GOT3 (cell line): ENCODE measurements at regions not wholly inside any gene's neighbourhood (a gene's known extent, or its start where the extent isn't known, plus 50 kb on each side); places are given as distances from the start of the nearest gene placed in this dataset.

ENCODE experiments used
- DNase-seq: peaks from one replicate; lab custom pipeline; 2025; ENCODE audit warnings: mixed read lengths; lab: John Stamatoyannopoulos, UW

DNA sequence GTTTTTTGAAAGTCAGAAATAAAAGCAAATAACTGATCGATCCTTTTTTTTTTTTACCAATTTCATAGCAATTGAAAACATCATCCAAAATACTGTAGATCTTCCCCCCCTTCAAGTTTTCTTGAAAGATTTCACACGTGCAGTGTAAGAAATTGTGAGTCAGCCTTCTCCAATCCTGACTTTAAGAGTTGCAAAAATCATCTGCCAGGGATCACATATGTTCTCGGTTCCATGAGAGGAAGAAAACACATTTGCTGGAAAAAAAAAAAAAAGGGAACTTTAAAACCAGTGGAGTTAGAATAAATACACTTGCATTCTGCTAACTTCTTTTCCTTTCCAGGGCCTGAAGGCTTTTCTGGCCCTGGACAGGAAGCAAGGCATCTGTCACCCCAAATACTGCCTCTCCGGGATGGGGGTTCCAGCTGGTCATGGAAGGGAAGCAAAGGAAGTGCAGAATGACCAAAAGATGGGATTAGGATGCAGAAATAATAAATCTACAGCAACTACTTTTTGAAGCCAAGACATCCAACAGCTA lies 198.4 kb upstream of the KIAA1217 start:
- DNase-seq = no peak

DNA sequence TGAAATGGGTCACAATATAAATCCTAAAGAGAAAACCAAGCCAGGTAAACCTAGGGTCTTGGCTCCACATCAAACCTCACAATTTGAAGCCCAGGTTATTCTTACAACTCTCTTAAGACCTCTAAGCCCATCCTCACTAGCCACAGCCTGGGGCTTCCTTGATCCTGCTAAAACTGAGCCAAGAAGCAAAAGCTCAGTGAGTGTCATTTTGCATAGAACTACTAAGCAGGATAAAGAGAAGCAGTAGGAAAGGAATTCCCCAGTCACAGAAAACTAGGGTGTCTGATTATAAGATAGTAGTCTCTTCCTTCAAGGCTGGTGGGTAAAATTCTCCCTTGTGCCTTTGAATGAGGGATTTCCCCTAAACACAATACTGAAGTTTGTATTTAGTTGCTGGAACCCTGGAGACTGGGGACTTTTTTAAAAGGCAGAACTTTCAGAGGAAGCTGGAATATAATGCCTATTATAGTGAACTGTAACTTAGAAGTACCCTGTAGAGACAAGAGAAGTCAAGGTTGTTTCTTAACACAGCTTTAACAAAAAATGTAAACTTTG lies 196.6 kb upstream of the KIAA1217 start:
- no peak for DNase-seq

DNA sequence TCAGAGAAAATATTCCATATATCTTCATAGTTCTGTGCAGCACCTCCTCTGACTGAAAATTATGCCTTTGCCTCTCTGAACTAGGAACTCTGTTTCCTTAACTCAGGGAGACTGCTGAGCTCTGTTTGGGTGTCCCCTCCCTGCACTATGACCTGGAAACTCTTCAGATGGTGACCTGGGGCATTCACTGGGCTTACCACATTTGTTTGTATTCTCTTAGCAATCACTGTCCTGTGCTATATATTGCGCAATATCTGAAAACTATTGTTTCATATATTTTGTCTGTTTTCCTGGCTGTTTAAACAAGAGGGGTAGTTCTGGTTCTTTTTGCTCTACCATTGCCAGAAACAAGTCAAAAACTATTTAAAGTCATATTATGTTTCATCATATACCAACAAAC lies 181.8 kb upstream of the KIAA1217 start:
- no peak for DNase-seq

DNA sequence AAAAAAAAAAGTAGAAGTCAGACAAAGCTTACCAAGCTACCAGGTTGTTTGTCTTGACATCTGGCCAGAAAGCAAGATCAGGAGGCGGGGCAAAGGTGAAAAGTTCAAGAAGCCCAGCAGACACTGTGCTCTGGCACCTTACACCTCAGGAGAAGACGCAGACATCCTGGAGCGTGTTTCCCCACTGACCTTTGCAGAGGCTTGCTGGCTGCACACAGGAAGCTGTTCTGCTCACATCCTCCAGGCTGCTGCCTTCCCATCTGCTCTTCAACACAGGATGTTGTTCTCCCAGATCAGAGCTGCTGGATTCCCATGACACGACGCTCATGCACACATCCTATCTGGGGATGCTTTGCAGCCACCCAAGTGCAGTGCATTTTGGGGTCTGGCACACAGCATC lies 174.4 kb upstream of the KIAA1217 start:
- DNase-seq = no peak

DNA sequence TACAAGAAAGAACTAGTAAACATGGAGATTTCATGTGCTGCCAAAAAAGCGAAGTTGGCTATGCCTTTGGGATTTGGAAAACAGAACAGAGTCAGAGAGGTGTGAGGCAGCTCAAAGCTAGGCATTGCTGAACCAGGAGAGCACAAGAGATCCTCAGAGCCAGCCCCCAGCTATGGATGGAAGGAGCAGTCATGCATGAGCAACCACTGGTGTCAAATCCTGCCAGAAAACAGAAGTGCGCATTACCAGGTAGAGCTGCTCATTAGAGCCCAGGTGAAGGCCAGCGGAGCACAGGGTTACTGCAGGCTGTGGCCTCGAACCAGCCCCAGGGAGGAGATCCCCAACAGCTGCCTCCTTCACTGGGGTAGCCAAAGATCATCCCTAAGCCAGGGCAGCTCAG lies 173.2 kb upstream of the KIAA1217 start:
- DNase-seq = no peak

DNA sequence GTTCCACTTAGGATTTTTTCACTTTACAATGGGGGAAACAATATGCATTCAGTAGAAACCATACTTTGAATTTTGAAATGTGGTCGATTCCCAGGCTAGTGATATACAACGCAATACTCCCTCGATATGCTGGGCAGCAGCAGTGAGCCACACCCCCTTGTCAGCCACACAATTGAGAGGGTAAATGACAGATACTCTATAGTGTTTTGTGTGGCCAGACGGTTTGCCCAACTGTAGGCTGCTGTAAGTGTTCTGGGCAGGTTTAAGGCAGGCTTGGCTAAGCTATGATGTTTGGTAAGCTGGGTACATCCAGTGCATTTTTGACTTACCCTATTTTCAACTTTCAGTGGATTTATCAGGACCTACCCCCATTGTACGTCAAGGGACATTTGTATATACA lies 169.6 kb upstream of the KIAA1217 start:
- no peak for DNase-seq

DNA sequence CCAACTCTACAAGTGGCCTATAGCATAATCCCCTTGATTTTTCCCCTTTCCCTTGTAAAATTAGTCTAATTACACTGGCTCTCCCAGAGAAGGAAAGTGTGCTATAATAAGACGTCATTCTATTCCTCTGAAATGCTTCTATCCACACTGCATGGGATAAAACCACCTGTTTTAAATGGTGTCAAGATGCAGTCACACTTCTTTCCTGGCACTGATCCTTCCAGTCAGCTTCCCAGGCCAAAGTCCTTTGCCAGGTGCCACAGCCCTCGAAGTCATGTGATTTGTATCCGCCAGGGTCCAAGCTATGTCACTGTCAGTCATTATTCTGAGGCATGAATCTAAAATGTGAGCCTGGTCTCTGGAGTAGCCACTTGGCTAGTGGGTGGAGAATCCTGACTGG lies 169.0 kb upstream of the KIAA1217 start:
- DNase-seq = no peak

DNA sequence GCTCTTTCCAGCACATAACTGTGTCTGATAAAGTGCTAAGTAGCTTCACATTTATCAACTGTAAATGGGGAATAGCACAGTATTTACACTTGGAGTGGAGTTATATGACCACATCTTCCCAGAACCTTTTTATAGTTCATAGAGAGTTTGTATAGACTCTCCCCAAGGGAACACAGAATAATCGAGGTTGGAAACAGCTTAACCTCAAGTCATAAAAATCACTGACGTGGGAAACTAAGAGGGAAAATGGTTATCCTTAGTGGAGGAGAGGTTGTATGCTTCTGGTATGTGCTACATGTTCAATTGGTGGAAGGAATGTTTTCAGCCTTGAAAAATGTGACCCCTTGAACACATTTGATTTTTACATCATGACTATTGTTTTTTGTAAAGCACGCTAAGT lies 167.9 kb upstream of the KIAA1217 start:
- DNase-seq = no peak

DNA sequence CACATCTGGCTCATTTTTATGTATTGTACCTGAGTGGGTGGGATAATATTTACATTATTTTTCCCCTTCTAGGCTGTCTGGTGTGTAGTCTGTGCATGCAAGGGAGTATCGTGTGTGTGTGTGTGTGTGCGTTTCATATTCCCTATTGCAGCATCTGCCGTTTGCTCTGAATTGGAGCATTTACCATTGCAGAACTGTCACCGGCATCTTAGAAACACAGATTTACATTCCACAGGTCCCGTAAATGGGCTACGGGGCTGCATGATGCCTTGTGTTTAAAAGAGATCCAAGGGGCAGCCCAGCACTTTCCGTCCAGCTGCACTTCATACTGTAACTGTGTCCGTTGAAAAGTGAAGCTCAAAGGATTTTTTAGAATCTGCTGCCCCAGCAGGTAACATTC lies 167.1 kb upstream of the KIAA1217 start:
- no peak for DNase-seq

DNA sequence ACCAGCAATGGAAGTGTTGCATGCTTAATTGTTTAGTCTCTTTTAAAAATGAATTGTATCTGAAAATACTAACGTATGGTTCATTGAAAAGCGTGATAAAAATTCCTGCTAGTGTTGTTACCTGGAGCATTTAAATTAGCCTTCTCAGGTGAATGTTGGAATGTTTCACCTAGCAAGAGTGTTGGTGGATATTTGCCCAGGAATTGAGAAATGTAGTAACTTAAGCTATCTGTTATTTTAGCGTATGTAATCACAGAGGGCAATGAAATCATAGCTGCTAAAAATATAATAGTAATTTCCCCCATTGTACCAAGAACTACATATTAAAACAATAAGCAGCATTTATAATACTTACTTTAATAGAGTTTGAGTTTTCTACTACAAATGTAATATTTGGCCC lies 166.1 kb upstream of the KIAA1217 start:
- DNase-seq = no peak

DNA sequence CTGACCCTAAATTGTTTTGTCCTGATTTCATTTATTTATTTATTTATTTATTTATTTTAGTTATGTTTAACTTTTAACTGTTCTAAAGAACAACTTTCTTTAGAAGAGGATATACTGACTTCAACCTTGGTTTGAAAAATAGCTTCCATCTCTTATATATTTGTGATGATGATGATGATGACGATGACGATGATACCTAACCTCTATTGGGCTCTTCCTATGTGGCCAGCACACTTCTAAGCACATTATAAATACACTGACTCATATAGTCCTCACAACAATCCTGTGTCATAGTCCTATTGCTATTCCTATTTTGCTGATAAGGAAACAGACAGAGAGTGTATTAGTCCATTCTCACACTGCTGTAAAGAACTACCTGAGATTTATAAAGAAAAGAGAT lies 162.9 kb upstream of the KIAA1217 start:
- DNase-seq = no peak

DNA sequence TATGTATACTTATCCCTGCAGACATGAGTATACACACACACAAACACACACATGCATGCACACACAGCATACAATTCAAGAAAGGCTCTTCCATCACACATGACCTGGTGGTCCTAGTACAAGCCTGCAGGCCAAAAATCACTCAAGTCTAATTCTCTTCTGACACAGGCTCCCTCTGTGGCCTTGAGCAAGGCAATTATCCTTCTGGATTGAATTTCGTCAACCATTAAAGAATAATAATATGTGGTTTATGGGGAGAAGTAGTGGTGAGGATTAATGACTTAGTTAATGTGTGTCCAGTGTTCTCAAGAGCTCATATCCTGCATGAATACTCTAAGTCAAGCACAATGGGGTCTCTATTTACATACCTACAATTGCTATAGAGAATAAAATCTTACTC lies 161.8 kb upstream of the KIAA1217 start:
- DNase-seq = no peak

DNA sequence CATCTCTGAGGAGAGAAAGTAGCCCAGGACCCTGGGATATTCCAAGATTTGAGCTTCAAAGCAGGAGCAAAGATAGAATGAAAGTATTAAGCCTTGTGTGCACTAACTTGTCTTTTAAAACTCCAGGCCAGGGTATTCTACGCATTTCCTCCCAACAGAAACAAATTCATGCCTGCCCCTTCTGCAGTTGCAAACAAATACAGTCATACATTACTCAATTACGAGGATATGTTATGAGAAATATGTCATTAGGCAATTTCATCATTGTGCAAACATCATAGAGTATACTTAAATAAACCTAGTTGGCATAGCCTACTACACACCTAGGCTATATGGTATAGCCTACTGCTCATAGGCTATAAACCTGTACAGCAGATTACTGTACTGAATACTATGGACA lies 154.5 kb upstream of the KIAA1217 start:
- no peak for DNase-seq

DNA sequence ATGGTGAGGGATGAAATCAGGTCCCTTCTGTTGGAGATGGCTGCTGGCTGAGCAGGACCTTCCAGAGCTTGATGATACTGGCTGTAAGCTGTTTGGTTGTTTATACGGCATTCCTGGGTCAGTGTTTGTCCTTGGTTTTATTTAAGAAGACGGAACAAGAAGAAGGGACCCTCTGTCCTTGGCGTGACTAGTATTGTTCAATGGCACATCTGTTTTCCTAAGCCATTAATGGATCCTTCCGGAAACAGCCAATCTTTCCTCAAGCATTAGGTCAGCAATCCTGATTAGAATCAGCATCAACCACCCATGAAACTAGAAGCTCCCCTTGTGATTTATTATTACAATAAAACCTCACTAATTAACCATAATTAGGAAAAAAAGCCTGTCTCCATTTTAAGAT lies 128.7 kb upstream of the KIAA1217 start:
- DNase-seq = no peak

DNA sequence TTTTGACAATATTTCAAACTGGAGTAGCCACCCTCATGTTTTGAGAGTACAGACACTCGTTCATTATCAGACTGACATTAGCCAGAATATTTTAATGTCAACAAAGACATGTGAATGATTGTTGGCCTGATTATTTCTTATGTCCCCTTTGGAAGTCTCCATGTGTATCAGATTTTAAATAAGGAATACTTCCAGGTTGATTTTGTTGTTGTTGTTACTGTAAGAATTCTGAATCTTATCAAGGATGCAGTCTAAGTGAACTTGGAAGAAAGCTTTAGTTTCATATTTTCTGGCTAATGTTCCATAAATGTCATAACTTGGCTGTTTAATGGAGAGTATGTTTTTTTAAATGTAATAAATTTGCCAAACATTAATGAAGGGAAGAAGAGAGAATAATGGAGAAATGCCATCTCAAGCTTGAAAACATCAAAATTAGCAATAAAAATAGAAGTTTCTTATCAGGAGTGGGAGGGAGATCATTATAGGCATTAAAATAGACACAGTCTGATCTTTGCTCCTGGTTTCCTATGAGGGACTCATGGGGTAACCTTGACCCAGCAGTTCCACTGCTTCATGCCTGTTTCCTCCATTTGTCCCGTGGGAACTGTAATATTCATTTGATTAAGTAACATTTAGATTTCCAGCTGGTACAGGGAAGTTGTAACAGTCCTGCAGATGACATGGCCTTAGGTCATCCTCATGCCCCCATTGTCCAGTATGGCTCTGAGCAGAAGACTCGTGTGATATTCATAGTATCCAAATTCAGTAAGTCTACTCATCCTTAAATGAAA lies 122.4 kb upstream of the KIAA1217 start:
- no peak for DNase-seq

DNA sequence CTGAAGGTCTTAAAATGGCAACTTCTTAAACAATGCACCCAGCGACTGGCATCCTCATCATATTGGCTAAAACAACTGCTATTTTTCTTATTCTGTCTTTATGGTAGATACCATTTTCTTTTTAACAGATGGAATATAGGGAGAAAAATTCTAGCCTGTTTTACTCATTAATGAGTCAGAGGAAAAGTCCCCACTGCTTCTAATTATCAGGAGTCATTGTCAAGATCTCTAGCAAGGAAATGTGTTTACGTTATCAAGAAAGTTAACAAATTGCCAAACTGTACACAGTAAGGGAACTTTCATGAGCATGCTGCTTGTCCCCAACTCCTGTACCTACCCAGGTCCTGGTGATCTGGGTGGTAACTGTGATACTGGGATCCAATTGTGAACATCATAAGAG lies 117.7 kb upstream of the KIAA1217 start:
- DNase-seq = no peak

DNA sequence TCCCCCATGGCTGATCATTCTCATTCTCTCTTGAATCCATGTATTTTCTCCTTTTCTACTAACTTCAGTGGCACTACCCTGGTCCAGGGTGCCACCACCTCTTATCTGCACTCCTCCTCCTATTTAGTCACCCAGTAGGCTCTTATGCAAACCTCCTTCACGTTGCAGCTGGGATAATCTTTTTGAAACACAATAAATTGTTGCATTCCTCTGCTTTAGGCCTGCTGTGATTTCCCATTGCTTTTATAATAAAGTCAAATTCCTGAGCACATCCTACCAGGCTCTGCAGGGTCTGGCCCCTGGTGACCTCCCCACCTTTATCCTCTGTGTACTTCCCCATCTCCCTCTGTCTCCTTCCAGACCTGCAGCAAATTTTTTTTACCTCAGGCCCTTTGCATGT lies 112.7 kb upstream of the KIAA1217 start:
- no peak for DNase-seq

DNA sequence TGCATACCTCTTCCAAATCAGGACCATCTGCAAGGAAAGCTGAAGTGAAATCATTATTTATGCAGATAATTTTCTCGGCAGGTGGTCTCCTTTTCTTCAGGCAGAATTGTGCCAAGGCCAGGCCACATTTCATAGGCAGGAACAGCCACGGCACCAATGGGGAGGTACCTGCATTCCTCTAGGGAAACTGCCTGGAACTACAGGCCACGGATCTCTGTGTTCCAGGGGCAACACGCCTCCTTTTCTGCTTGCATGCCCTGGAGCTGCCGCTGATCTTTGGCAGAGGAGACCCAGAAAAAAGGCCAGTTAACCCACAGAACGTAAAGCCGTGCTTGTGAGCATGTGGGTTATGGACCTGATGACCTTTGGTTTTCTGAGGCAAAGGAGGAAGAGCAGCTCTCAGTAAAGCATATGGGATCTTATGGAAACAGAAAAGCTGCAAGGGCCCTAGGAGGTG lies 111.2 kb upstream of the KIAA1217 start:
- no peak for DNase-seq

DNA sequence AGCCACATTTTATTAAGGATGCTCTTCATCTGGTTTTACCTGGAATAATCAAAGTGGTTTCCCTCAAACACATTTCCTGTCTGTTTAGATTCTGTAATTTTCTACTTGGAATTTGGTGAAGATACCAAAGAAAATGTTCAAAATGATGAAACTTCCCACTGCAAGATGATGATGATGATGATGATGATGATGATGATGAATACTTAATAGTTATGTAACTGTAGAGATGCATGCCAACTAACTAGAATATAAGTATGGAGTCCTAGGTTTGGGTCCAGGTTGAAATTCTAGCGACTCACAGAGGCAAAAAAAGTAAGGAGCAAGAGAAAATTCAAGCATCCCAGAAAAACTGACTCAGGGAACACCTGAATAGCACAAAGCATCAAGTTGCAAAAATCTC lies 104.0 kb upstream of the KIAA1217 start:
- DNase-seq = no peak

DNA sequence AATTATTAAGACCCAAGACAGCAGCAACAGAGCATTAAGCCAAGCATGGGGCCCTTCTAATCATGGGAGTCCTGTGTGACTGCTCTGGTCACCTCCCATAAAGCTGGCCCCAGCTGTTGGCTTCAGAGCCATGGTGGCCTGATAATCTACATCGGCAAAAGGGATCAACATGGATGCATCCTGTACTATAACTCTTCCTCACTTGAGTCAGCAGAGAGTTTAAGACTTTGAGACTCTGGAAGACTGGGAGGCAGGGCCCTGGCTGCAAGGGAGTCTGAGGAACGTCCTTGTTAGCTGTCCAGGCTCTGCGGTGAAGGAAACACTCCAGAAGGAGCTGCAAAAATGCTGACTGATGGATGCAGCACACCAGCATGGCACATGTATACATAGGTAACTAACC lies 95.0 kb upstream of the KIAA1217 start:
- no peak for DNase-seq

DNA sequence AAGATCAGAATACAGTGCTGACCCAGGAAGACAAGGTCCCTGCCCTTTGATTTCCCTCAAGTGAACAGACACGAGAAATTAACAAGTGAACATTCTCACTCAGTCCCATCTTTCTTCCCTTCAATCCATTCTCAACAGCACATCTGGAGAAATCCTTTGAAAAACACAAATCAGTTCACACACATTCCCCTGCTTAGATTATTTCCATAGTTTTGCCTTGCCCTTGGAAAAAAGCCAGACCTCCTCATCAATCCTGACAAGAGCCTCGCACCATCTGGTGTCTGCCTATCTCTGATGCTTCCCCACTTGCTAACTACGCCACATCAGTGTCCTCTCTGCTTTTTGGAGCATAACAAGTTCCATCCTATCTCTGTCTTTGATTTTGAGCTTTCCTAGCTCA lies 94.4 kb upstream of the KIAA1217 start:
- no peak for DNase-seq

DNA sequence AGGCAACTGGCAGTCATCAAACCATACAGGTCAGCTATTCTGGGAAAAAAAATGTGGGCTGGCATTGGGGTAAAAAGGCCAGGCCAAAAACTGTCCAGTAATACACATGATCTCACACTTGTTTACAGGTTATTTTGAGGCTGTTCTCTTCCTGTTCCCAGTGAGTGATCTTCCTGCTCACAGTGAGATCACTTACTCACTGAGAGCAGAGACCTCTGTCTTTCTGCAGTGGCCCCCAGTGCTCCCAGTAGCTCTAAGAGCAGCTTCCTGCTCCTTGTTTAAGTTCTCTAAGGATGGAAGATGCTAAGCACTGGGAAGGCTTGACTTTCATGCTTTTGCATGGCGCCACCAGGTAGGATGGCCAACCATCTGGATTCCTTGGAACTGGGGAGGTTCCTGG lies 93.5 kb upstream of the KIAA1217 start:
- DNase-seq = no peak

DNA sequence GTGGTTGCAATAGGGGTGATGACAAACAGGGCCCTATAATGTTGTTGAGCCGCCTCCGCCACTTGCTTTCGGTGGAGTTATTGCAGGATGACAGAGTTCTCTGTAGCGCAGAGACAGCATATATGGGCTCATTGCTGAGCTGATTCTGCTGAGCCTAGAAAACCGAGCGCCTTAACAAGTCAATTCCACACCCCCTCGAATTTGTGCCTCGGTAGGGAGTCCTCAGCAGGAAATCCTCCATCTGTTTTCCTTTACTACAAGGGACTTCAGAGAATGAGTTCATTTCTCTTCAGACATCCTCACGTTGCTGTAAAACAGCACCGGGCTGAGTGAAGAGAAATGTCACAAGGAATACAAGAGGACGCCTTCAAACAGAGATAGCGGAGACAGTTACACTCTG lies 90.7 kb upstream of the KIAA1217 start:
- no peak for DNase-seq

DNA sequence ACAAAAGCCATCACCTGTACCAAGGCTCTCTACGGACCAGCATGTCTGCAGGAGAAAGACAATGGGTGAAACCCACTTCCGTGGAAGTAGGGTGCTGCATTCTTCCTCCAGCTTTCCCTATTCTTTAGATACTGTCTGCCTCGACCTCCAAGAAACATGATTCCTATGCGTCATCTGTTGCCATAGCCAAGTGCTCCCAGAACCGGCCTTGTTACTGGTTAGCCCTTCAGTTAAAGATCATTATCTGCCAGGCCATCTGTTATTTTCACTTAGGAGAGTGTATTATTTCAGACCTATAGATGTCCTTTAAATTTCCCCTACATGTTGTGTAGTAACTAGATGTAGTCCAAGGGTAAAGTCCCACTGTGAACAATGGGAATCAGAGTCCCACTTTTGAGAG lies 89.0 kb upstream of the KIAA1217 start:
- no peak for DNase-seq
